Keratinocyte (primary cell): ENCODE measurements at regions not wholly inside any gene's neighbourhood (a gene's known extent, or its start where the extent isn't known, plus 50 kb on each side); places are given as distances from the start of the nearest gene placed in this dataset.

Experiments used
- DNase-seq: peaks from one replicate; pipeline ENCODE4 v3.0.0-alpha.2; 2011; ENCODE audit warnings: low read depth, missing footprints, low spot score
- FAIRE-seq: peaks from 2 replicates; lab custom pipeline; 2011; peaks lifted over from hg19 to GRCh38; lab: Jason Lieb, UNC
- H2AFZ ChIP-seq: 2 replicates; pipeline ENCODE4 v1.6.0; 2012; ENCODE audit warnings: low read length, control low read depth, inconsistent platforms; ENCODE audit not compliant: control insufficient read depth
- H3K27ac ChIP-seq: 2 replicates; pipeline ENCODE4 v1.5.1; 2011; ENCODE audit warnings: low read length; ENCODE audit not compliant: control insufficient read depth, insufficient read depth
- H3K27me3 ChIP-seq: 3 replicates; pipeline ENCODE4 v1.6.0; 2011; ENCODE audit warnings: low read length; ENCODE audit not compliant: control insufficient read depth, insufficient read depth; ENCODE audit errors: extremely low read depth
- H3K36me3 ChIP-seq, 2 experiments: 2 replicates in 1 of 2; 3 replicates in 1 of 2; pipeline ENCODE4 v1.5.1; 2011; ENCODE audit warnings: low read length in 2 of 2, mild to moderate bottlenecking in 1 of 2; ENCODE audit not compliant: control insufficient read depth in 2 of 2, insufficient read depth in 2 of 2; ENCODE audit errors: extremely low read depth in 1 of 2
- H3K4me1 ChIP-seq: 3 replicates; pipeline ENCODE4 v1.5.1; 2011; ENCODE audit warnings: low read length; ENCODE audit not compliant: control insufficient read depth, insufficient read depth; ENCODE audit errors: extremely low read depth
- H3K4me2 ChIP-seq: 3 replicates; pipeline ENCODE4 v1.6.0; 2011; ENCODE audit warnings: low read depth, low read length; ENCODE audit not compliant: control insufficient read depth, insufficient read depth; ENCODE audit errors: extremely low read depth
- H3K4me3 ChIP-seq, 3 experiments: fragments of 200-600 bp in 1 of 3; sonication (generic) in 1 of 3; 2 replicates in 2 of 3; 3 replicates in 1 of 3; pipeline ENCODE4 v1.5.1; 2011 to 2016; ENCODE audit warnings: low read length in 3 of 3, mild to moderate bottlenecking in 3 of 3, control low read depth in 2 of 3, inconsistent platforms in 1 of 3, low read depth in 1 of 3, mixed read lengths in 1 of 3, mixed run types in 1 of 3, moderate library complexity in 1 of 3; ENCODE audit not compliant: control insufficient read depth in 2 of 3, insufficient read depth in 2 of 3; ENCODE audit errors: extremely low read depth in 1 of 3
- H3K79me2 ChIP-seq: 2 replicates; pipeline ENCODE4 v1.6.0; 2012; ENCODE audit warnings: low read length; ENCODE audit not compliant: control insufficient read depth, insufficient read depth
- H3K9ac ChIP-seq: 3 replicates; pipeline ENCODE4 v1.6.0; 2011; ENCODE audit warnings: low read length; ENCODE audit not compliant: control insufficient read depth, insufficient read depth; ENCODE audit errors: extremely low read depth
- H3K9me1 ChIP-seq: 3 replicates; pipeline ENCODE4 v1.6.0; 2011; ENCODE audit warnings: low read length; ENCODE audit not compliant: control insufficient read depth, insufficient read depth; ENCODE audit errors: extremely low read depth
- H3K9me3 ChIP-seq: 2 replicates; pipeline ENCODE4 v1.5.1; 2012; ENCODE audit warnings: low read depth, low read length; ENCODE audit not compliant: control insufficient read depth
- H4K20me1 ChIP-seq: 3 replicates; pipeline ENCODE4 v1.6.0; 2011; ENCODE audit warnings: low read length; ENCODE audit not compliant: control insufficient read depth, insufficient read depth; ENCODE audit errors: extremely low read depth
- EZH2 ChIP-seq: IDR thresholded peaks from one replicate; pipeline ENCODE4 v1.6.1; 2012; ENCODE audit warnings: inconsistent platforms, mild to moderate bottlenecking, low read length, moderate library complexity
- dilution Hi-C: fragments of 300-500 bp; cut with MboI; formaldehyde crosslinking; loops from one replicate; pipeline ENCODE4 v1.7.0; 2020; ENCODE audit warnings: low sequenced_read_pairs; ENCODE audit not compliant: extremely low pct_ligation_motif_present
- TF ChIP-seq, protein P1 (sequence below), 3 experiments: IDR thresholded peaks in 1 of 3; conservative IDR thresholded peaks in 1 of 3; optimal IDR thresholded peaks in 1 of 3; 2 replicates in 2 of 3; 3 replicates in 1 of 3; pipeline versions ENCODE3 to v1.5.1; 2011; ENCODE audit warnings: low read length in 3 of 3, mild to moderate bottlenecking in 3 of 3, moderate library complexity in 2 of 3, control low read depth in 1 of 3, inconsistent platforms in 1 of 3; ENCODE audit not compliant: insufficient read depth in 2 of 3; ENCODE audit errors: extremely low read depth in 1 of 3

GRCh38 chr5:148776261-148776660, 50.1 kb upstream of the ADRB2 start:
- Histone ChIP-seq H3K79me2 (no peaks in the 10 kb centered on the region), H2AFZ (no peak overlapping the region), H3K4me2 (peak overlapping the region; percentile 7), H3K27me3 (no peaks in the 10 kb centered on the region), H3K27ac (peak overlapping the region; percentile 21), H4K20me1 (no peaks in the 10 kb centered on the region), H3K4me1 (peaks cover 17% of the 10 kb centered on the region), H3K9ac (no peak overlapping the region), H3K4me3 (no peak overlapping the region), H3K9me1 (no peaks in the 10 kb centered on the region), H3K9me3 (no peaks in the 10 kb centered on the region), H3K36me3 (no peaks in the 10 kb centered on the region)
- DNase-seq (no peak), FAIRE-seq (no peak)
- dilution Hi-C loops = no loop called here
- TF ChIP-seq, protein P1, sequence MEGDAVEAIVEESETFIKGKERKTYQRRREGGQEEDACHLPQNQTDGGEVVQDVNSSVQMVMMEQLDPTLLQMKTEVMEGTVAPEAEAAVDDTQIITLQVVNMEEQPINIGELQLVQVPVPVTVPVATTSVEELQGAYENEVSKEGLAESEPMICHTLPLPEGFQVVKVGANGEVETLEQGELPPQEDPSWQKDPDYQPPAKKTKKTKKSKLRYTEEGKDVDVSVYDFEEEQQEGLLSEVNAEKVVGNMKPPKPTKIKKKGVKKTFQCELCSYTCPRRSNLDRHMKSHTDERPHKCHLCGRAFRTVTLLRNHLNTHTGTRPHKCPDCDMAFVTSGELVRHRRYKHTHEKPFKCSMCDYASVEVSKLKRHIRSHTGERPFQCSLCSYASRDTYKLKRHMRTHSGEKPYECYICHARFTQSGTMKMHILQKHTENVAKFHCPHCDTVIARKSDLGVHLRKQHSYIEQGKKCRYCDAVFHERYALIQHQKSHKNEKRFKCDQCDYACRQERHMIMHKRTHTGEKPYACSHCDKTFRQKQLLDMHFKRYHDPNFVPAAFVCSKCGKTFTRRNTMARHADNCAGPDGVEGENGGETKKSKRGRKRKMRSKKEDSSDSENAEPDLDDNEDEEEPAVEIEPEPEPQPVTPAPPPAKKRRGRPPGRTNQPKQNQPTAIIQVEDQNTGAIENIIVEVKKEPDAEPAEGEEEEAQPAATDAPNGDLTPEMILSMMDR (optimal IDR thresholded peaks at IDR 0.05 in 1 of 3, IDR thresholded peaks at IDR 0.05 in 1 of 3, conservative IDR thresholded peaks at IDR 0.05 in 1 of 3; ENCODE audit: extremely low read depth in 1 of 3, insufficient read depth in 2 of 3, low read length in 3 of 3) = no peak
- TF ChIP-seq EZH2 = no peak
